IMR-90 (cell line): ENCODE measurements at regions not wholly inside any gene's neighbourhood (a gene's known extent, or its start where the extent isn't known, plus 50 kb on each side); places are given as distances from the start of the nearest gene placed in this dataset.

ENCODE experiments used
- ATAC-seq: fragments of 200-7000 bp; cut with Tn5 transposase; 2 replicates; pipeline ENCODE4 v1.9.1; 2020; ENCODE audit warnings: low read depth, mild to moderate bottlenecking, moderate library complexity
- BruUV-seq: library from RNA; stranded (reverse); fragments of 400-500 nt; replicated peaks from 2 replicates; lab custom pipeline; 2021; lab: Mats Ljungman, UMichigan
- CTCF ChIA-PET: fragments of 300-600 bp; formaldehyde crosslinking; extraction: SDS; loops from one replicate; lab custom pipeline; 2021; ENCODE audit warnings: antibody characterized with exemption; lab: Yijun Ruan, JAX
- POLR2A ChIA-PET: fragments of 300-600 bp; sonication (Branson Sonifier 250); formaldehyde crosslinking; loops from one replicate; lab custom pipeline; 2022; ENCODE audit warnings: antibody characterized with exemption; ENCODE audit not compliant: unreplicated experiment; lab: Charles Lee
- DNase-seq: peaks from one replicate; pipeline ENCODE4 v3.0.0; 2013
- H2AFZ ChIP-seq: replicated peaks from 2 replicates; pipeline ENCODE3; 2013; ENCODE audit warnings: low read length, mild to moderate bottlenecking; ENCODE audit not compliant: poor library complexity
- H2AK5ac ChIP-seq: 2 replicates; pipeline ENCODE4 v1.6.1; 2013; ENCODE audit warnings: low read depth, low read length, inconsistent platforms
- H2AK9ac ChIP-seq: replicated peaks from 2 replicates; pipeline ENCODE3; 2013; ENCODE audit warnings: mild to moderate bottlenecking, low read depth, low read length, moderate library complexity; ENCODE audit not compliant: poor library complexity
- H2BK120ac ChIP-seq: 2 replicates; pipeline ENCODE4 v1.6.1; 2013; ENCODE audit warnings: low read depth, low read length, inconsistent platforms
- H2BK15ac ChIP-seq: 3 replicates; pipeline ENCODE4 v1.6.1; 2013; ENCODE audit warnings: low read depth, low read length, inconsistent platforms
- H2BK20ac ChIP-seq: 2 replicates; pipeline ENCODE4 v1.6.1; 2013; ENCODE audit warnings: low read depth, mild to moderate bottlenecking, inconsistent platforms, low read length, moderate library complexity
- H2BK5ac ChIP-seq: 2 replicates; pipeline ENCODE4 v1.6.1; 2013; ENCODE audit warnings: mild to moderate bottlenecking, low read depth, low read length, inconsistent platforms; ENCODE audit not compliant: poor library complexity, severe bottlenecking
- H3K14ac ChIP-seq: replicated peaks from 2 replicates; pipeline ENCODE4 v1.6.1; 2013; ENCODE audit warnings: low read depth, low read length, inconsistent platforms
- H3K18ac ChIP-seq: 2 replicates; pipeline ENCODE4 v1.6.1; 2013; ENCODE audit warnings: low read depth, low read length, control low read depth
- H3K23ac ChIP-seq: 2 replicates; pipeline ENCODE4 v1.6.1; 2013; ENCODE audit warnings: low read depth, low read length, inconsistent platforms
- H3K27ac ChIP-seq: 2 replicates; pipeline ENCODE4 v1.5.1; 2013; ENCODE audit warnings: mild to moderate bottlenecking, control low read depth, low read length; ENCODE audit not compliant: insufficient read depth
- H3K27me3 ChIP-seq: 2 replicates; pipeline ENCODE4 v1.6.1; 2013; ENCODE audit warnings: low read length; ENCODE audit not compliant: control insufficient read depth, insufficient read depth
- H3K36me3 ChIP-seq: 2 replicates; pipeline ENCODE4 v1.6.1; 2013; ENCODE audit warnings: low read length, mixed read lengths; ENCODE audit not compliant: control insufficient read depth, insufficient read depth
- H3K4ac ChIP-seq: 2 replicates; pipeline ENCODE4 v1.6.1; 2013; ENCODE audit warnings: low read depth, low read length, inconsistent platforms
- H3K4me1 ChIP-seq: 2 replicates; pipeline ENCODE4 v1.6.1; 2013; ENCODE audit warnings: low read length, mixed read lengths; ENCODE audit not compliant: control insufficient read depth, insufficient read depth
- H3K4me2 ChIP-seq: 2 replicates; pipeline ENCODE4 v1.6.1; 2013; ENCODE audit warnings: low read depth, mild to moderate bottlenecking, control low read depth, low read length, moderate library complexity
- H3K4me3 ChIP-seq: 2 replicates; pipeline ENCODE4 v1.5.1; 2013; ENCODE audit warnings: low read depth, mild to moderate bottlenecking, control low read depth, low read length, moderate library complexity; ENCODE audit not compliant: insufficient read depth
- H3K56ac ChIP-seq: 2 replicates; pipeline ENCODE4 v1.6.1; 2013; ENCODE audit warnings: low read length, inconsistent platforms; ENCODE audit not compliant: insufficient read depth; ENCODE audit errors: extremely low read depth
- H3K79me1 ChIP-seq, 2 experiments: 2 replicates each; pipeline ENCODE4 v1.6.1; 2013; ENCODE audit warnings: low read length in 2 of 2, inconsistent platforms in 1 of 2, low read depth in 1 of 2
- H3K9ac ChIP-seq: 2 replicates; pipeline ENCODE4 v1.6.1; 2013; ENCODE audit warnings: low read depth, low read length, control low read depth
- H3K9me1 ChIP-seq: 2 replicates; pipeline ENCODE4 v1.6.1; 2013; ENCODE audit warnings: low read length, inconsistent platforms; ENCODE audit not compliant: insufficient read depth
- H3K9me3 ChIP-seq: 2 replicates; pipeline ENCODE4 v1.6.1; 2013; ENCODE audit warnings: low read length; ENCODE audit not compliant: control insufficient read depth, insufficient read depth
- H4K20me1 ChIP-seq: 2 replicates; pipeline ENCODE4 v1.6.1; 2013; ENCODE audit warnings: low read length, inconsistent platforms; ENCODE audit not compliant: insufficient read depth
- H4K5ac ChIP-seq: 2 replicates; pipeline ENCODE4 v1.6.1; 2013; ENCODE audit warnings: mild to moderate bottlenecking, low read depth, low read length, control low read depth
- H4K8ac ChIP-seq, 2 experiments: 2 replicates each; pipeline ENCODE4 v1.6.1; 2013; ENCODE audit warnings: low read depth in 2 of 2, low read length in 2 of 2, control low read depth in 1 of 2, inconsistent platforms in 1 of 2
- H4K91ac ChIP-seq: 2 replicates; pipeline ENCODE4 v1.6.1; 2013; ENCODE audit warnings: low read depth, low read length, inconsistent platforms; ENCODE audit not compliant: insufficient read depth
- BHLHE40 ChIP-seq: fragments of 150-350 bp; IDR thresholded peaks from 2 replicates; pipeline ENCODE4 v1.6.1; 2016; ENCODE audit warnings: mild to moderate bottlenecking, low read depth, low read length
- CHD1 ChIP-seq: IDR thresholded peaks from 2 replicates; pipeline ENCODE4 v1.6.1; 2012; ENCODE audit warnings: low read depth, low read length, improper control_type of control experiment
- ELK1 ChIP-seq: fragments of 150-350 bp; IDR thresholded peaks from 2 replicates; pipeline ENCODE4 v1.6.1; 2016; ENCODE audit warnings: low read depth, mild to moderate bottlenecking, low read length, moderate library complexity, borderline replicate concordance
- FOS ChIP-seq: fragments of 150-350 bp; IDR thresholded peaks from 2 replicates; pipeline ENCODE4 v1.6.1; 2016; ENCODE audit warnings: low read depth, low read length
- MAFK ChIP-seq: IDR thresholded peaks from 2 replicates; pipeline ENCODE4 v1.6.1; 2012; ENCODE audit warnings: low read depth, low read length, improper control_type of control experiment
- MAZ ChIP-seq: IDR thresholded peaks from 2 replicates; pipeline ENCODE4 v1.6.1; 2012; ENCODE audit warnings: low read depth, mild to moderate bottlenecking, low read length, improper control_type of control experiment, moderate library complexity, borderline replicate concordance
- MXI1 ChIP-seq: IDR thresholded peaks from 2 replicates; pipeline ENCODE4 v1.6.1; 2012; ENCODE audit warnings: low read depth, mild to moderate bottlenecking, low read length, moderate library complexity, borderline replicate concordance
- NFE2L2 ChIP-seq: fragments of 150-350 bp; IDR thresholded peaks from 2 replicates; pipeline ENCODE4 v1.6.1; 2016; ENCODE audit warnings: low read depth, mild to moderate bottlenecking, low read length
- POLR2A ChIP-seq: IDR thresholded peaks from 2 replicates; pipeline ENCODE4 v1.6.1; 2012; ENCODE audit warnings: mild to moderate bottlenecking, low read depth, low read length
- RAD21 ChIP-seq: IDR thresholded peaks from 2 replicates; pipeline ENCODE4 v1.6.1; 2012; ENCODE audit warnings: low read length, improper control_type of control experiment
- RCOR1 ChIP-seq: IDR thresholded peaks from 2 replicates; pipeline ENCODE4 v1.6.1; 2012; ENCODE audit warnings: mild to moderate bottlenecking, low read length, improper control_type of control experiment; ENCODE audit not compliant: insufficient replicate concordance
- RFX5 ChIP-seq: IDR thresholded peaks from 2 replicates; pipeline ENCODE4 v1.8.0; 2012; ENCODE audit warnings: low read depth, mild to moderate bottlenecking, low read length, moderate library complexity
- SMC3 ChIP-seq: fragments of 150-350 bp; IDR thresholded peaks from 2 replicates; pipeline ENCODE4 v1.6.1; 2016; ENCODE audit warnings: low read depth, mild to moderate bottlenecking, antibody characterized with exemption, low read length, moderate library complexity
- USF2 ChIP-seq: fragments of 150-350 bp; IDR thresholded peaks from 2 replicates; pipeline ENCODE4 v1.6.1; 2017; ENCODE audit warnings: mild to moderate bottlenecking, antibody characterized with exemption, low read length, low read depth
- WGBS, 2 experiments: methylation state at CpG; one replicate each; pipeline versions ENCODE4 v1.1.5 to v1.1.7; 2013; ENCODE audit warnings: missing lambda C conversion rate in 2 of 2; ENCODE audit not compliant: insufficient read length in 1 of 2; ENCODE audit errors: extremely low coverage in 2 of 2; 5-methylcytosine and 5-hydroxymethylcytosine counted together
- dilution Hi-C: fragments of 300-500 bp; cut with HindIII; formaldehyde crosslinking; loops from one replicate; pipeline ENCODE4 v1.14.3; 2018; ENCODE audit warnings: low sequenced_read_pairs; ENCODE audit not compliant: unreplicated experiment
- in situ Hi-C: fragments of 300-500 bp; cut with MboI; formaldehyde crosslinking; loops from 3 replicates; pipeline ENCODE4 v1.14.3; 2019; ENCODE audit warnings: low sequenced_read_pairs, inconsistent platforms, mixed read lengths
- intact Hi-C: fragments of 100-400 bp; cut with micrococcal nuclease; formaldehyde crosslinking; loops from 2 replicates; pipeline ENCODE4 v1.10.0; 2022

GRCh38 chr3:177514611-177515499 is 317.6 kb upstream of the TBL1XR1 start:
- H2BK20ac ChIP-seq = no peak overlapping the region
- no peak overlapping the region for H3K23ac ChIP-seq
- peaks cover 16% of the 10 kb centered on the region for H3K4me1 ChIP-seq
- peak overlapping the region; percentile 29; the same call in 1 of the 2 replicates for H2AK5ac ChIP-seq
- no peak for DNase-seq
- TF ChIP-seq USF2 (no peak), MAZ (no peak), RFX5 (no peak), CHD1 (no peak), MAFK (no peak), SMC3 (no peak), FOS (no peak), RAD21 (no peak), MXI1 (no peak), POLR2A (no peak), ELK1 (no peak), NFE2L2 (no peak), RCOR1 (no peak), BHLHE40 (no peak)
- H2BK15ac ChIP-seq = peak overlapping the region; percentile 57; the same call in 1 of the 3 replicates
- no peak overlapping the region for H3K4ac ChIP-seq
- in situ Hi-C loops = no loop called here
- H3K4me3 ChIP-seq = no peak overlapping the region
- H3K79me1 ChIP-seq = no peaks in the 10 kb centered on the region
- H3K14ac ChIP-seq = no peak overlapping the region
- H3K18ac ChIP-seq = peak overlapping the region; percentile 22; the same call in 1 of the 2 replicates
- H2AK9ac ChIP-seq = peak overlapping the region; percentile 81
- H2AFZ ChIP-seq = peak overlapping the region; percentile 57
- peak overlapping the region; percentile 68 for H4K5ac ChIP-seq
- no peaks in the 10 kb centered on the region for H4K20me1 ChIP-seq
- H2BK120ac ChIP-seq = no peak overlapping the region
- no peak overlapping the region for H4K91ac ChIP-seq
- peaks cover 3% of the 10 kb centered on the region; the same call in 1 of the 2 replicates for H3K9me1 ChIP-seq
- no peak overlapping the region for H3K56ac ChIP-seq
- H4K8ac ChIP-seq = no peak overlapping the region; a peak in 1 of 4 replicates
- POLR2A ChIA-PET = no interaction called here
- no peaks in the 10 kb centered on the region for H3K36me3 ChIP-seq
- intact Hi-C loops = loop anchor here (5.0 kb wide), 1 partner anchor 153 kb away; no protein-coding TSS in a partner anchor
- WGBS, 2 experiments = no CpG with 5 or more reads among the region's 9 CpGs
- no peak for ATAC-seq
- H3K27ac ChIP-seq = no peak overlapping the region
- no TSS peak for BruUV-seq
- no peak overlapping the region for H2BK5ac ChIP-seq
- H3K9ac ChIP-seq = no peak overlapping the region
- no peak overlapping the region for H3K4me2 ChIP-seq
- H3K27me3 ChIP-seq = no peaks in the 10 kb centered on the region
- dilution Hi-C loops = no loop called here
- H3K9me3 ChIP-seq = no peaks in the 10 kb centered on the region
- CTCF ChIA-PET = no interaction called here
